GM12878 (cell line): ENCODE measurements at regions not wholly inside any gene's neighbourhood (a gene's known extent, or its start where the extent isn't known, plus 50 kb on each side); places are given as distances from the start of the nearest gene placed in this dataset.
"Not testable (repeated sequence)": the region's sequence is repeated elsewhere in the genome, so short reads cannot be mapped to it uniquely, and the experiment has no call there.

Experiments used
- ATAC-seq: fragments of 200-7000 bp; cut with Tn5 transposase; 3 replicates; pipeline ENCODE4 v1.9.1; 2020; ENCODE audit warnings: mild to moderate bottlenecking, moderate library complexity
- BruUV-seq: library from RNA; stranded (reverse); fragments of 400-500 nt; replicated peaks from 2 replicates; lab custom pipeline; 2021; lab: Mats Ljungman, UMichigan
- CTCF ChIA-PET: fragments of 300-600 bp; sonication (Branson Sonifier 250); formaldehyde crosslinking; extraction: SDS; loops from one replicate; lab custom pipeline; 2021; ENCODE audit warnings: inconsistent platforms; lab: Yijun Ruan, JAX
- POLR2A ChIA-PET: fragments of 350-600 bp; formaldehyde crosslinking; extraction: SDS; loops from one replicate; lab custom pipeline; 2021; ENCODE audit warnings: inconsistent platforms; lab: Charles Lee
- RAD21 ChIA-PET: fragments of 300-600 bp; sonication (Branson Sonifier 250); formaldehyde crosslinking; loops from one replicate; lab custom pipeline; 2023; ENCODE audit warnings: antibody characterized with exemption; ENCODE audit not compliant: unreplicated experiment; lab: Charles Lee
- SMC1A ChIA-PET: fragments of 300-600 bp; sonication (Branson Sonifier 250); formaldehyde crosslinking; loops from one replicate; lab custom pipeline; 2023; ENCODE audit not compliant: unreplicated experiment, uncharacterized antibody; lab: Charles Lee
- DNase-seq: peaks from one replicate; pipeline ENCODE4 v3.0.0-alpha.2; 2011; ENCODE audit warnings: low read depth, low spot score
- FAIRE-seq: peaks from 3 replicates; lab custom pipeline; 2011; peaks lifted over from hg19 to GRCh38; lab: Jason Lieb, UNC
- H2AFZ ChIP-seq: 2 replicates; pipeline ENCODE4 v1.6.0; 2011; ENCODE audit warnings: low read depth, low read length, control low read depth; ENCODE audit not compliant: control insufficient read depth
- H3K27ac ChIP-seq: 2 replicates; pipeline ENCODE4 v1.5.1; 2011; ENCODE audit warnings: control low read depth; ENCODE audit not compliant: control insufficient read depth, insufficient read depth
- H3K27me3 ChIP-seq, 2 experiments: replicated peaks in 1 of 2; 2 replicates each; pipeline versions ENCODE4 v1.6.0 to v1.6.1; 2011; ENCODE audit warnings: low read length in 1 of 2; ENCODE audit not compliant: control insufficient read depth in 2 of 2, insufficient read depth in 2 of 2
- H3K36me3 ChIP-seq, 2 experiments: 2 replicates each; pipeline ENCODE4 v1.5.1; 2011; ENCODE audit warnings: low read length in 1 of 2; ENCODE audit not compliant: control insufficient read depth in 2 of 2, insufficient read depth in 2 of 2
- H3K4me1 ChIP-seq: 2 replicates; pipeline ENCODE4 v1.6.1; 2011; ENCODE audit warnings: mild to moderate bottlenecking, low read length, moderate library complexity, mixed read lengths; ENCODE audit not compliant: control insufficient read depth, insufficient read depth
- H3K4me2 ChIP-seq: 2 replicates; pipeline ENCODE4 v1.6.0; 2011; ENCODE audit warnings: control low read depth; ENCODE audit not compliant: control insufficient read depth, insufficient read depth
- H3K4me3 ChIP-seq: fragments of 200-600 bp; sonication (generic); 2 replicates; pipeline ENCODE4 v1.5.1; 2016
- H3K79me2 ChIP-seq: 2 replicates; pipeline ENCODE4 v1.6.0; 2011; ENCODE audit warnings: low read length; ENCODE audit not compliant: control insufficient read depth, insufficient read depth
- H3K9ac ChIP-seq: 2 replicates; pipeline ENCODE4 v1.8.0; 2011; ENCODE audit warnings: low read length, control low read depth, mixed read lengths; ENCODE audit not compliant: control insufficient read depth, insufficient read depth
- H3K9me3 ChIP-seq: replicated peaks from 3 replicates; pipeline ENCODE4 v1.5.1; 2011; ENCODE audit warnings: mild to moderate bottlenecking, low read length; ENCODE audit not compliant: control insufficient read depth, insufficient read depth
- H4K20me1 ChIP-seq: 2 replicates; pipeline ENCODE4 v1.6.0; 2011; ENCODE audit not compliant: control insufficient read depth, insufficient read depth
- RUNX3 ChIP-seq: IDR thresholded peaks from 2 replicates; pipeline ENCODE4 v1.6.1; 2012; ENCODE audit warnings: low read length, inconsistent platforms
- USF2 ChIP-seq: IDR thresholded peaks from 2 replicates; pipeline ENCODE4 v1.6.1; 2011; ENCODE audit warnings: low read depth, low read length, improper control_type of control experiment, borderline replicate concordance
- ZBTB40 ChIP-seq: fragments of 450-650 bp; IDR thresholded peaks from 2 replicates; pipeline ENCODE4 v1.6.1; 2016; ENCODE audit warnings: mild to moderate bottlenecking, moderate library complexity, borderline replicate concordance
- ZNF622 ChIP-seq: fragments of 450-650 bp; IDR thresholded peaks from 2 replicates; pipeline ENCODE4 v1.6.1; 2017; ENCODE audit warnings: mild to moderate bottlenecking, inconsistent platforms
- WGBS: methylation state at CpG from one replicate; pipeline ENCODE4 v1.1.6; 2016; ENCODE audit warnings: low lambda C conversion rate; ENCODE audit not compliant: insufficient replicate concordance, insufficient coverage; ENCODE audit errors: missing lambda C conversion rate; 5-methylcytosine and 5-hydroxymethylcytosine counted together
- in situ Hi-C: fragments of 300-500 bp; cut with MboI; formaldehyde crosslinking; loops from 9 replicates; pipeline ENCODE4 v1.14.3; 2018; ENCODE audit warnings: mixed read lengths
- intact Hi-C: fragments of 100-400 bp; cut with micrococcal nuclease; formaldehyde crosslinking; loops from one replicate; pipeline ENCODE4 v1.14.2; 2022; ENCODE audit not compliant: unreplicated experiment
- TF ChIP-seq, protein P1 (sequence below): IDR thresholded peaks from 2 replicates; pipeline ENCODE4 v1.6.1; 2012; ENCODE audit warnings: mild to moderate bottlenecking, low read depth, low read length

GRCh38 chr12:87556985-87557384, 472.2 kb downstream of the C12orf50 start (continued):
- TF ChIP-seq ZBTB40 = no peak
- no peak for TF ChIP-seq USF2
- no peak for TF ChIP-seq ZNF622
- TF ChIP-seq RUNX3 = no peak
- TF ChIP-seq, protein P1, sequence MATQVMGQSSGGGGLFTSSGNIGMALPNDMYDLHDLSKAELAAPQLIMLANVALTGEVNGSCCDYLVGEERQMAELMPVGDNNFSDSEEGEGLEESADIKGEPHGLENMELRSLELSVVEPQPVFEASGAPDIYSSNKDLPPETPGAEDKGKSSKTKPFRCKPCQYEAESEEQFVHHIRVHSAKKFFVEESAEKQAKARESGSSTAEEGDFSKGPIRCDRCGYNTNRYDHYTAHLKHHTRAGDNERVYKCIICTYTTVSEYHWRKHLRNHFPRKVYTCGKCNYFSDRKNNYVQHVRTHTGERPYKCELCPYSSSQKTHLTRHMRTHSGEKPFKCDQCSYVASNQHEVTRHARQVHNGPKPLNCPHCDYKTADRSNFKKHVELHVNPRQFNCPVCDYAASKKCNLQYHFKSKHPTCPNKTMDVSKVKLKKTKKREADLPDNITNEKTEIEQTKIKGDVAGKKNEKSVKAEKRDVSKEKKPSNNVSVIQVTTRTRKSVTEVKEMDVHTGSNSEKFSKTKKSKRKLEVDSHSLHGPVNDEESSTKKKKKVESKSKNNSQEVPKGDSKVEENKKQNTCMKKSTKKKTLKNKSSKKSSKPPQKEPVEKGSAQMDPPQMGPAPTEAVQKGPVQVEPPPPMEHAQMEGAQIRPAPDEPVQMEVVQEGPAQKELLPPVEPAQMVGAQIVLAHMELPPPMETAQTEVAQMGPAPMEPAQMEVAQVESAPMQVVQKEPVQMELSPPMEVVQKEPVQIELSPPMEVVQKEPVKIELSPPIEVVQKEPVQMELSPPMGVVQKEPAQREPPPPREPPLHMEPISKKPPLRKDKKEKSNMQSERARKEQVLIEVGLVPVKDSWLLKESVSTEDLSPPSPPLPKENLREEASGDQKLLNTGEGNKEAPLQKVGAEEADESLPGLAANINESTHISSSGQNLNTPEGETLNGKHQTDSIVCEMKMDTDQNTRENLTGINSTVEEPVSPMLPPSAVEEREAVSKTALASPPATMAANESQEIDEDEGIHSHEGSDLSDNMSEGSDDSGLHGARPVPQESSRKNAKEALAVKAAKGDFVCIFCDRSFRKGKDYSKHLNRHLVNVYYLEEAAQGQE = no peak

GRCh38 chr12:87531213-87531612, 498.0 kb downstream of the C12orf50 start:
- H3K79me2 ChIP-seq, CTCF ChIA-PET, H3K27ac ChIP-seq, intact Hi-C loops, H3K4me3 ChIP-seq, H3K36me3 ChIP-seq, FAIRE-seq, RAD21 ChIA-PET, H3K9me3 ChIP-seq, DNase-seq, H4K20me1 ChIP-seq, ATAC-seq, H3K4me2 ChIP-seq, H3K4me1 ChIP-seq, SMC1A ChIA-PET, H3K27me3 ChIP-seq, in situ Hi-C loops, H3K9ac ChIP-seq, BruUV-seq, H2AFZ ChIP-seq, POLR2A ChIA-PET: not testable (repeated sequence)
- WGBS = 7% methylated on average over 5 of the region's 5 CpGs
